Kasumi-1 (cell line): ENCODE measurements at regions not wholly inside any gene's neighbourhood (a gene's known extent, or its start where the extent isn't known, plus 50 kb on each side); places are given as distances from the start of the nearest gene placed in this dataset.
"Not testable (repeated sequence)": the region's sequence is repeated elsewhere in the genome, so short reads cannot be mapped to it uniquely, and the experiment has no call there.

ENCODE experiments used
- DNase-seq, 2 experiments: peaks; one replicate each; lab custom pipeline; 2025; lab: John Stamatoyannopoulos, UW

GRCh38 chr11:109480251-109480650 lies 58.3 kb downstream of the C11orf87 start:
- no peak for DNase-seq

DNA sequence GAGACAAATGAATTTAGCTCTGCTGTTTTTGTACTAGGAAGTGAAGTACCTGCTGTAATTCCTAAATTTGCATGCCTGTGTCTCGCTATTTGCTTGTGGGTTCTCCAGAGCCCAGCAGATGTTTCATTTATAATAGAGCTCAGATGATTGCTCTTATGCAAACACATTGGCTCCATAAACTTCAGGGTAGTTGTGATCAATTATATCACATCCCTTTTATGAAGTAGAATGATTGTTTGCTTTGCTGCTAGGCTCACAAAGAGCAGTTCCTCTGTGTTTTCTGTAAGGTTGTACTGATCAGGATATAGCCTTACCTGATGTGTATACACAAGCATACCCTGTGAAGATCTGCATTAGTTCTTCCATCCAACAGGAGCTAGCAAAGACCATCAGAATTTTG lies 64.1 kb downstream of the C11orf87 start:
- DNase-seq, result no peak

DNA sequence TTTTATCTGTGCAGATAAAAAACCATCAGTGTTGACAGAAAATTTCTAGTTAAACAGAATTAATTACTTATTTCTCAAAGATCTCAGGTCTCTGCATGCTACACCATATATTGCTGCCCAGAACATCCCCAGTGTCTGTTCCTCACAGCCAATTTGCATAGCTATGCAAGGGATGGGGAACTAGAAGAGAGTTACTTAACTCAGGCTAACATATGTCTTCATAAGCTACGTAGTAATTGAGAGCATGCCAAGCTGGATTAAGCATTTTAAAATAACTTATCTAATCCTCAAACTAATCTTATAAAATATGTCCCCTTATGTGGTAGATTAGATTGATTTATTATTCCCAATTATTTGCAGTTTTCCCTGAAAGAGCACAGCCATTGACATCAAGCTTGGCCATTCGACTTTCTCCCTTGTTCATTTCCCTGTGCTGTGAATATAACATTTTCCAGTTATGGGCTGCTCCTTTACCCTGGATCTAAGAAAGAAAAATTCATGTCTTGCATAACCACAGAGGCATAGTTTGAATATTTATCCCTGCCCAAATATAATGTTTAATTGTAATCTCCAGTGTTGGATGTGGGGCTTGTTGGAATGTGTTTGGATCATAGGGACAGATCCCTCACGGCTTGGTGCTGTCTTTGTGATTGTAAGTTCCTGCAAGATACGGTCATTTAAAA lies 69.1 kb downstream of the C11orf87 start:
- DNase-seq, result peak; percentile 8 to 9

DNA sequence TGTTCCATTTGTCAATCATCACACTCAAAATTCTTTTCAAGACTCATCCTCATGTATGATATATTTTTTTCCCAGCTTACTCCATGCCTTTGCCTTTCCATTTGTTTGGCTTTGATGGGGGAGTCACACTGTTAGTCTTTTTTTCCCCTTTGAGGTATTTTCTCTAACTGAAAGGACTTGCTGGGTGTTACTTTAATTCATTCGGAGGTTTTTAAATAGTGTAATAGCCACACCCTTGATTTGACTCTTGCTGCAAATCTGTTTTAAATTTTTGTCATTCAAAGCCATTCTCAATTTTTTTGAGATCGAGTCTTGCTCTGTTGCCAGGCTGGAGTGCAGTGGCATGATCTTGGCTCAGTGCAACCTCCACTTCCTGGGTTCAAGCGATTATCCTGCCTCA lies 84.1 kb downstream of the C11orf87 start:
- DNase-seq, result no peak

DNA sequence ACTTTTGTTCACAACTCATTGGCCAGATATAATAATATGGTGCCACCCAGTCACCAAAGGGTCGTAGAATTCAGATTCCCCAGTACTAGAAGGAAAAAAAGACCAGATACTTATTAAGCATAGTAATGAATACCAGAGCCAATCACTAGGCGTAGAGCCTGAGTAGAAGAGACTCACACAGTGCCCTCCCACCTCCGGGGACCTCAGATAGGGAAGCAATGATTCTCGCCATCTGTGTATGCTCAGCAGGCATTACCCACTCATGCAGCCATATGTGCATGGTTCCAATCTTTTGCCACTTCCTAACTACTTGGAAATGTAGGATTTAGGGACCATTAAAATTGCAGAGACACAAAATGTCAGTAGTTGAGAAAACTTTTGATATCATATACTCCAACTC lies 85.3 kb downstream of the C11orf87 start:
- no peak for DNase-seq

GRCh38 chr11:109507836-109508561 lies 86.0 kb downstream of the C11orf87 start:
- DNase-seq, result no peak

- no peak for DNase-seq
Measured at GRCh38 chr11:109508943-109509342, 87.0 kb downstream of the C11orf87 start.

GRCh38 chr11:109510316-109510715 lies 88.3 kb downstream of the C11orf87 start:
- DNase-seq, result no peak

GRCh38 chr11:109511598-109511997 lies 89.6 kb downstream of the C11orf87 start:
- DNase-seq, result no peak

- DNase-seq, result no peak
Measured at GRCh38 chr11:109512249-109512648, 90.3 kb downstream of the C11orf87 start.

GRCh38 chr11:109512680-109513079 lies 90.7 kb downstream of the C11orf87 start:
- peak; percentile 90 to 91 for DNase-seq

- DNase-seq, result peak in 1 of 2 experiments; percentile 15
Measured at GRCh38 chr11:109514313-109515018, 92.5 kb downstream of the C11orf87 start.

- no peak for DNase-seq
Measured at GRCh38 chr11:109519253-109519652, 97.3 kb downstream of the C11orf87 start.

- no peak for DNase-seq
Measured at GRCh38 chr11:109521571-109522086, 99.6 kb downstream of the C11orf87 start.

GRCh38 chr11:109522116-109522755 lies 100.2 kb downstream of the C11orf87 start:
- no peak for DNase-seq

DNA sequence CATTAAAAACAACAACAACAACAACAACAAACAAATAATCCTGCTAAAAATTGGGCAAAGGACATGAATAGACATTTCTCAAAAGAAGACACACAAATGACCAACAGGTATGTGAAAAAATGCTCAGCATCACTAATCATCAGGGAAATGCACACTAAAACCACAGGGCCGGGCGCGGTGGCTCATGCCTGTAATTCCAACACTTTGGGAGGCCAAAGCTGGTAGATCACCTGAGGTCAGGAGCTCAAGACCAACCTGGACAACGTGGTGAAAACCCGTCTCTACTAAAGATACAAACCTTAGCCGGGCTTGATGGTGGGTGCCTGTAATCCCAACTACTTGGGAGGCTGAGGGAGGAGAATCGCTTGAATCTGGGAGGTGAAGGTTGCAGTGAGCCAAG lies 103.6 kb downstream of the C11orf87 start:
- DNase-seq, result not testable (repeated sequence)

DNA sequence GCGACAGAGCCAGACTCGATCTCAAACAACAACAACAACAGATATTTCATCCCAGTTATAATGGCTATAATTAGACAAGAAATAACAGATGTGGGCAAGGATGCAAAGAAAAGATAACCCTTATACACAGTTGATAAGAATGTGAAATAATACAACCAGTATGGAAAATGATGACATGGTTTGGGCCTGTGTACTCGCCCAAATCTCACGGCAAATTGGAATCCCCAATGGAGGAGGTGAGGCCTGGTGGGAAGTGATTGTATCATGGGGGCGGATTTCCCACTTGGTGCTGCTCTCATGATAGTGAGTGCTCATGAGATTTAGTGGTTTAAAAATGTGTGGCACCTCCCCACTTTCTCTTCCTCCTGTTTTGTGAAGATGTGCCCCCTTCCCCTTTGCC lies 104.1 kb downstream of the C11orf87 start:
- no peak for DNase-seq

- peak in 1 of 2 experiments; percentile 13 for DNase-seq
Measured at GRCh38 chr11:109526931-109527330, 104.9 kb downstream of the C11orf87 start.

GRCh38 chr11:109527496-109527895 lies 105.5 kb downstream of the C11orf87 start:
- no peak for DNase-seq

DNA sequence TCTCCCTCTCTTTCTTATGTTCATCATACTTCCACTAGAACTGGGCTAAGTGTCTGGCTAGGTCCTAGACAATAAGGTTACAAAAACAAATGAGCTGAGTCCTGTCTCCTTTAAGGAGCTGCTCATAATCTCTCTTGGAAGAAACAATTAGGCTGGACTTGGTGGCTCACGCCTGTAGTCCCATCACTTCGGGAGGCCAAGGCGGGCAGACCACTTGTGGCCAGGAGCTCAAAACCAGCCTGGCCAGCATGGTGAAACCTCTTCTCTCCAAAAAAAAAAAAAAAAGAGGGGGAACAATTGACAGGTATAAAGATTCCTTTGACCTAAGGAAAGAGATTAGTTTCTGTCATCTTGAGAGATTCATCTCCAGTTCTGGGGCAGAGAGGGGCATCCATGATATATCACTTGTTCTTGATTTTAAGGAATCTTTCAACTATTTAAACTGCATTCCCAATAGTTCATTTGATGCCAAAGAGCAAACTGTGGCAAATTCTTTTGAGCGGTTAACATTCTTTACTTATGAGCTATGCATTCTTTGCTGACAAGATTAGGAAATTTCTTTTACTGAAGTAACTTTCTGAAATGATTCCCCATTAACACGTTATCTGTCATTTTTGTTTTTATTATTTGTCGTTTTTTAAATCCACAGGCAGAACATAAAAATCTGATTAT lies 125.5 kb downstream of the C11orf87 start:
- DNase-seq, result no peak

DNA sequence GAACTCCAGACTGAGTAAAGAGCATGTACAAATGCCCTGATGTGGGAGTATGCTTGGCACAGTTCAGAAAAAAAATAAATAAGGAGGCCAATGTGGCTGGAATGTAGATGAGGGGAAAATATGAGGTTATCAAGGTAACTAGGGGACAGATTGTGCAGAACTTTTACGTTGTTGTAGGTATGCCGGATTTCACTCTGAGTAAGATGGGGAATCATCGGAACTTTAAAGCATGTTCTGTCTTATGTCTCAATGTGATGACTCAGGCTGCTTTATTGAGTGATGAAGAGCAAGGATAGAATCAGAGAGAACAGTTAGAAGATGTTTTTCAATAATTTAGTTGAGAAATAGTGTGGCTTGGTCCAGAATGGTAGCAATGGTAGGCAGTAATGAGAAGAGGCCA lies 130.4 kb downstream of the C11orf87 start:
- no peak for DNase-seq

GRCh38 chr11:109553284-109553683 lies 131.3 kb downstream of the C11orf87 start:
- peak; percentile 69 to 74 for DNase-seq
